IMR-90 (cell line): ENCODE measurements at regions not wholly inside any gene's neighbourhood (a gene's known extent, or its start where the extent isn't known, plus 50 kb on each side); places are given as distances from the start of the nearest gene placed in this dataset.

Experiments used
- ATAC-seq: fragments of 200-7000 bp; cut with Tn5 transposase; 2 replicates; pipeline ENCODE4 v1.9.1; 2020; ENCODE audit warnings: low read depth, mild to moderate bottlenecking, moderate library complexity
- BruUV-seq: library from RNA; stranded (reverse); fragments of 400-500 nt; replicated peaks from 2 replicates; lab custom pipeline; 2021; lab: Mats Ljungman, UMichigan
- CTCF ChIA-PET: fragments of 300-600 bp; formaldehyde crosslinking; extraction: SDS; loops from one replicate; lab custom pipeline; 2021; ENCODE audit warnings: antibody characterized with exemption; lab: Yijun Ruan, JAX
- POLR2A ChIA-PET: fragments of 300-600 bp; sonication (Branson Sonifier 250); formaldehyde crosslinking; loops from one replicate; lab custom pipeline; 2022; ENCODE audit warnings: antibody characterized with exemption; ENCODE audit not compliant: unreplicated experiment; lab: Charles Lee
- DNase-seq: peaks from one replicate; pipeline ENCODE4 v3.0.0; 2013
- H2AFZ ChIP-seq: replicated peaks from 2 replicates; pipeline ENCODE3; 2013; ENCODE audit warnings: low read length, mild to moderate bottlenecking; ENCODE audit not compliant: poor library complexity
- H2AK5ac ChIP-seq: 2 replicates; pipeline ENCODE4 v1.6.1; 2013; ENCODE audit warnings: low read depth, low read length, inconsistent platforms
- H2AK9ac ChIP-seq: replicated peaks from 2 replicates; pipeline ENCODE3; 2013; ENCODE audit warnings: mild to moderate bottlenecking, low read depth, low read length, moderate library complexity; ENCODE audit not compliant: poor library complexity
- H2BK120ac ChIP-seq: 2 replicates; pipeline ENCODE4 v1.6.1; 2013; ENCODE audit warnings: low read depth, low read length, inconsistent platforms
- H2BK15ac ChIP-seq: 3 replicates; pipeline ENCODE4 v1.6.1; 2013; ENCODE audit warnings: low read depth, low read length, inconsistent platforms
- H2BK20ac ChIP-seq: 2 replicates; pipeline ENCODE4 v1.6.1; 2013; ENCODE audit warnings: low read depth, mild to moderate bottlenecking, inconsistent platforms, low read length, moderate library complexity
- H2BK5ac ChIP-seq: 2 replicates; pipeline ENCODE4 v1.6.1; 2013; ENCODE audit warnings: mild to moderate bottlenecking, low read depth, low read length, inconsistent platforms; ENCODE audit not compliant: poor library complexity, severe bottlenecking
- H3K14ac ChIP-seq: replicated peaks from 2 replicates; pipeline ENCODE4 v1.6.1; 2013; ENCODE audit warnings: low read depth, low read length, inconsistent platforms
- H3K18ac ChIP-seq: 2 replicates; pipeline ENCODE4 v1.6.1; 2013; ENCODE audit warnings: low read depth, low read length, control low read depth
- H3K23ac ChIP-seq: 2 replicates; pipeline ENCODE4 v1.6.1; 2013; ENCODE audit warnings: low read depth, low read length, inconsistent platforms
- H3K27ac ChIP-seq: 2 replicates; pipeline ENCODE4 v1.5.1; 2013; ENCODE audit warnings: mild to moderate bottlenecking, control low read depth, low read length; ENCODE audit not compliant: insufficient read depth
- H3K27me3 ChIP-seq: 2 replicates; pipeline ENCODE4 v1.6.1; 2013; ENCODE audit warnings: low read length; ENCODE audit not compliant: control insufficient read depth, insufficient read depth
- H3K36me3 ChIP-seq: 2 replicates; pipeline ENCODE4 v1.6.1; 2013; ENCODE audit warnings: low read length, mixed read lengths; ENCODE audit not compliant: control insufficient read depth, insufficient read depth
- H3K4ac ChIP-seq: 2 replicates; pipeline ENCODE4 v1.6.1; 2013; ENCODE audit warnings: low read depth, low read length, inconsistent platforms
- H3K4me1 ChIP-seq: 2 replicates; pipeline ENCODE4 v1.6.1; 2013; ENCODE audit warnings: low read length, mixed read lengths; ENCODE audit not compliant: control insufficient read depth, insufficient read depth
- H3K4me2 ChIP-seq: 2 replicates; pipeline ENCODE4 v1.6.1; 2013; ENCODE audit warnings: low read depth, mild to moderate bottlenecking, control low read depth, low read length, moderate library complexity
- H3K4me3 ChIP-seq: 2 replicates; pipeline ENCODE4 v1.5.1; 2013; ENCODE audit warnings: low read depth, mild to moderate bottlenecking, control low read depth, low read length, moderate library complexity; ENCODE audit not compliant: insufficient read depth
- H3K56ac ChIP-seq: 2 replicates; pipeline ENCODE4 v1.6.1; 2013; ENCODE audit warnings: low read length, inconsistent platforms; ENCODE audit not compliant: insufficient read depth; ENCODE audit errors: extremely low read depth
- H3K79me1 ChIP-seq, 2 experiments: 2 replicates each; pipeline ENCODE4 v1.6.1; 2013; ENCODE audit warnings: low read length in 2 of 2, inconsistent platforms in 1 of 2, low read depth in 1 of 2
- H3K9ac ChIP-seq: 2 replicates; pipeline ENCODE4 v1.6.1; 2013; ENCODE audit warnings: low read depth, low read length, control low read depth
- H3K9me1 ChIP-seq: 2 replicates; pipeline ENCODE4 v1.6.1; 2013; ENCODE audit warnings: low read length, inconsistent platforms; ENCODE audit not compliant: insufficient read depth
- H3K9me3 ChIP-seq: 2 replicates; pipeline ENCODE4 v1.6.1; 2013; ENCODE audit warnings: low read length; ENCODE audit not compliant: control insufficient read depth, insufficient read depth
- H4K20me1 ChIP-seq: 2 replicates; pipeline ENCODE4 v1.6.1; 2013; ENCODE audit warnings: low read length, inconsistent platforms; ENCODE audit not compliant: insufficient read depth
- H4K5ac ChIP-seq: 2 replicates; pipeline ENCODE4 v1.6.1; 2013; ENCODE audit warnings: mild to moderate bottlenecking, low read depth, low read length, control low read depth
- H4K8ac ChIP-seq, 2 experiments: 2 replicates each; pipeline ENCODE4 v1.6.1; 2013; ENCODE audit warnings: low read depth in 2 of 2, low read length in 2 of 2, control low read depth in 1 of 2, inconsistent platforms in 1 of 2
- H4K91ac ChIP-seq: 2 replicates; pipeline ENCODE4 v1.6.1; 2013; ENCODE audit warnings: low read depth, low read length, inconsistent platforms; ENCODE audit not compliant: insufficient read depth
- BHLHE40 ChIP-seq: fragments of 150-350 bp; IDR thresholded peaks from 2 replicates; pipeline ENCODE4 v1.6.1; 2016; ENCODE audit warnings: mild to moderate bottlenecking, low read depth, low read length
- CHD1 ChIP-seq: IDR thresholded peaks from 2 replicates; pipeline ENCODE4 v1.6.1; 2012; ENCODE audit warnings: low read depth, low read length, improper control_type of control experiment
- FOS ChIP-seq: fragments of 150-350 bp; IDR thresholded peaks from 2 replicates; pipeline ENCODE4 v1.6.1; 2016; ENCODE audit warnings: low read depth, low read length
- MAFK ChIP-seq: IDR thresholded peaks from 2 replicates; pipeline ENCODE4 v1.6.1; 2012; ENCODE audit warnings: low read depth, low read length, improper control_type of control experiment
- MAZ ChIP-seq: IDR thresholded peaks from 2 replicates; pipeline ENCODE4 v1.6.1; 2012; ENCODE audit warnings: low read depth, mild to moderate bottlenecking, low read length, improper control_type of control experiment, moderate library complexity, borderline replicate concordance
- NFE2L2 ChIP-seq: fragments of 150-350 bp; IDR thresholded peaks from 2 replicates; pipeline ENCODE4 v1.6.1; 2016; ENCODE audit warnings: low read depth, mild to moderate bottlenecking, low read length
- RCOR1 ChIP-seq: IDR thresholded peaks from 2 replicates; pipeline ENCODE4 v1.6.1; 2012; ENCODE audit warnings: mild to moderate bottlenecking, low read length, improper control_type of control experiment; ENCODE audit not compliant: insufficient replicate concordance
- RFX5 ChIP-seq: IDR thresholded peaks from 2 replicates; pipeline ENCODE4 v1.8.0; 2012; ENCODE audit warnings: low read depth, mild to moderate bottlenecking, low read length, moderate library complexity
- WGBS, 2 experiments: methylation state at CpG; one replicate each; pipeline versions ENCODE4 v1.1.5 to v1.1.7; 2013; ENCODE audit warnings: missing lambda C conversion rate in 2 of 2; ENCODE audit not compliant: insufficient read length in 1 of 2; ENCODE audit errors: extremely low coverage in 2 of 2; 5-methylcytosine and 5-hydroxymethylcytosine counted together
- dilution Hi-C: fragments of 300-500 bp; cut with HindIII; formaldehyde crosslinking; loops from one replicate; pipeline ENCODE4 v1.14.3; 2018; ENCODE audit warnings: low sequenced_read_pairs; ENCODE audit not compliant: unreplicated experiment
- in situ Hi-C: fragments of 300-500 bp; cut with MboI; formaldehyde crosslinking; loops from 3 replicates; pipeline ENCODE4 v1.14.3; 2019; ENCODE audit warnings: low sequenced_read_pairs, inconsistent platforms, mixed read lengths
- intact Hi-C: fragments of 100-400 bp; cut with micrococcal nuclease; formaldehyde crosslinking; loops from 2 replicates; pipeline ENCODE4 v1.10.0; 2022
- TF ChIP-seq, protein P1 (sequence below): conservative IDR thresholded peaks from 2 replicates; pipeline ENCODE4 v1.5.1; 2012; ENCODE audit warnings: mild to moderate bottlenecking, low read depth, low read length, improper control_type of control experiment

DNA sequence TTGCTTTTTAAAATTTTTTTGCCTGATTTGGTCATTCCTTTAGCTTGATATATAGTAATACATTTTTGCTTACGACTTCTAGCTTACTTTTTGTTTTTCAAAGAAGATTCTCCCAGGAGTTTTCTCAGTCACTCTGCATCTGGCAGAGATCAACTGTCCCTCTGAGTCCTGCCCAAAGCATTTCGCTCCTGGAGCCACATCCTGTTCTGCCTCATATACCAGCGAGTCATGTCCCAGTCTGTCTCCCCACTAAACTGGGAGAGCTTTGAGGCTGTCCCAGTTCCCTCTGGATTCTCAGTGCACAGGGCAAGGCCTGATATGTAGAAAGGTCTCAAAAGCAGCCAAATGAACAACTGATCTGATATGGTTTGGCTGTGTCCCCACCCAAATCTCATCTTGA, 326.3 kb downstream of the ARRDC4 start:
- H3K9me3 ChIP-seq = peaks cover 3% of the 10 kb centered on the region
- H2AK9ac ChIP-seq = no peak overlapping the region
- no peaks in the 10 kb centered on the region for H3K79me1 ChIP-seq
- no peak for DNase-seq
- no peak overlapping the region for H3K23ac ChIP-seq
- no peak overlapping the region for H4K91ac ChIP-seq
- H4K5ac ChIP-seq = no peak overlapping the region
- no TSS peak for BruUV-seq
- H3K9me1 ChIP-seq = no peaks in the 10 kb centered on the region
- no peaks in the 10 kb centered on the region for H4K20me1 ChIP-seq
- no peak overlapping the region for H3K4ac ChIP-seq
- H3K56ac ChIP-seq = no peak overlapping the region
- H2AK5ac ChIP-seq = no peak overlapping the region
- WGBS, 2 experiments = no CpG with 5 or more reads among the region's 3 CpGs
- no peak overlapping the region for H2BK5ac ChIP-seq
- H3K4me1 ChIP-seq = no peaks in the 10 kb centered on the region
- H3K14ac ChIP-seq = no peak overlapping the region
- H3K9ac ChIP-seq = no peak overlapping the region
- in situ Hi-C loops = no loop called here
- no peak overlapping the region for H3K4me2 ChIP-seq
- no peak overlapping the region for H3K4me3 ChIP-seq
- H3K27me3 ChIP-seq = no peaks in the 10 kb centered on the region
- H2AFZ ChIP-seq = no peak overlapping the region
- H3K36me3 ChIP-seq = no peaks in the 10 kb centered on the region
- H2BK15ac ChIP-seq = no peak overlapping the region
- TF ChIP-seq RFX5 (no peak), BHLHE40 (no peak), MAFK (no peak), FOS (no peak), CHD1 (no peak), MAZ (no peak), RCOR1 (no peak), NFE2L2 (no peak)
- TF ChIP-seq, protein P1, sequence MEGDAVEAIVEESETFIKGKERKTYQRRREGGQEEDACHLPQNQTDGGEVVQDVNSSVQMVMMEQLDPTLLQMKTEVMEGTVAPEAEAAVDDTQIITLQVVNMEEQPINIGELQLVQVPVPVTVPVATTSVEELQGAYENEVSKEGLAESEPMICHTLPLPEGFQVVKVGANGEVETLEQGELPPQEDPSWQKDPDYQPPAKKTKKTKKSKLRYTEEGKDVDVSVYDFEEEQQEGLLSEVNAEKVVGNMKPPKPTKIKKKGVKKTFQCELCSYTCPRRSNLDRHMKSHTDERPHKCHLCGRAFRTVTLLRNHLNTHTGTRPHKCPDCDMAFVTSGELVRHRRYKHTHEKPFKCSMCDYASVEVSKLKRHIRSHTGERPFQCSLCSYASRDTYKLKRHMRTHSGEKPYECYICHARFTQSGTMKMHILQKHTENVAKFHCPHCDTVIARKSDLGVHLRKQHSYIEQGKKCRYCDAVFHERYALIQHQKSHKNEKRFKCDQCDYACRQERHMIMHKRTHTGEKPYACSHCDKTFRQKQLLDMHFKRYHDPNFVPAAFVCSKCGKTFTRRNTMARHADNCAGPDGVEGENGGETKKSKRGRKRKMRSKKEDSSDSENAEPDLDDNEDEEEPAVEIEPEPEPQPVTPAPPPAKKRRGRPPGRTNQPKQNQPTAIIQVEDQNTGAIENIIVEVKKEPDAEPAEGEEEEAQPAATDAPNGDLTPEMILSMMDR = no peak
- dilution Hi-C loops = no loop called here
- intact Hi-C loops = no loop called here
- no peak for ATAC-seq
- no peak overlapping the region for H3K18ac ChIP-seq
- CTCF ChIA-PET = no interaction called here
- no peak overlapping the region for H2BK20ac ChIP-seq
- H2BK120ac ChIP-seq = no peak overlapping the region
- no peak overlapping the region for H4K8ac ChIP-seq
- POLR2A ChIA-PET = no interaction called here
- no peak overlapping the region for H3K27ac ChIP-seq
